ENCODE measurements at regions not wholly inside any gene's neighbourhood (a gene's known extent, or its start where the extent isn't known, plus 50 kb on each side); places are given as distances from the start of the nearest gene placed in this dataset.
"Not testable (repeated sequence)": the region's sequence is repeated elsewhere in the genome, so short reads cannot be mapped to it uniquely, and the experiment has no call there.

GRCh38 chr20:22821796-22822195 lies 213.3 kb upstream of the SSTR4 start:
- no peak for DNase-seq

- DNase-seq: no peak
These were observed 212.0 kb upstream of the SSTR4 start for GRCh38 chr20:22823119-22823518.

- DNase-seq: no peak
These were observed 211.0 kb upstream of the SSTR4 start for GRCh38 chr20:22824077-22824476.

GRCh38 chr20:22825076-22825475 lies 210.0 kb upstream of the SSTR4 start:
- no peak for DNase-seq

- no peak for DNase-seq
These were observed 209.6 kb upstream of the SSTR4 start for GRCh38 chr20:22825546-22825945.

GRCh38 chr20:22826306-22827230 lies 208.5 kb upstream of the SSTR4 start:
- DNase-seq: no peak

- no peak for DNase-seq
These were observed 207.2 kb upstream of the SSTR4 start for GRCh38 chr20:22827916-22828315.

GRCh38 chr20:22829356-22829755 lies 205.8 kb upstream of the SSTR4 start:
- DNase-seq: no peak

GRCh38 chr20:22830138-22830537 lies 205.0 kb upstream of the SSTR4 start:
- DNase-seq: no peak

- not testable (repeated sequence) for DNase-seq
These were observed 204.4 kb upstream of the SSTR4 start for GRCh38 chr20:22830715-22831114.

- no peak for DNase-seq
These were observed 201.3 kb upstream of the SSTR4 start for GRCh38 chr20:22833851-22834250.

GRCh38 chr20:22834651-22835256 lies 200.4 kb upstream of the SSTR4 start:
- no peak for DNase-seq

GRCh38 chr20:22836211-22836610 lies 198.9 kb upstream of the SSTR4 start:
- no peak for DNase-seq

GRCh38 chr20:22836877-22837276 lies 198.2 kb upstream of the SSTR4 start:
- DNase-seq: no peak

GRCh38 chr20:22838001-22838400 lies 197.1 kb upstream of the SSTR4 start:
- DNase-seq: no peak

- DNase-seq: no peak
These were observed 193.3 kb upstream of the SSTR4 start for GRCh38 chr20:22841846-22842245.

GRCh38 chr20:22842793-22843192 lies 192.3 kb upstream of the SSTR4 start:
- DNase-seq: no peak

GRCh38 chr20:22844959-22845358 lies 190.2 kb upstream of the SSTR4 start:
- DNase-seq: no peak

- no peak for DNase-seq
These were observed 188.2 kb upstream of the SSTR4 start for GRCh38 chr20:22846863-22847262.

GRCh38 chr20:22848364-22848763 lies 186.7 kb upstream of the SSTR4 start:
- no peak for DNase-seq

GRCh38 chr20:22851679-22852346 lies 183.3 kb upstream of the SSTR4 start:
- peak; percentile 64 for DNase-seq

- DNase-seq: no peak
These were observed 173.7 kb upstream of the SSTR4 start for GRCh38 chr20:22861231-22861980.

- DNase-seq: no peak
These were observed 173.1 kb upstream of the SSTR4 start for GRCh38 chr20:22861990-22862389.

All from NCI-H69 (cell line).